Caco-2 (cell line): ENCODE measurements at regions not wholly inside any gene's neighbourhood (a gene's known extent, or its start where the extent isn't known, plus 50 kb on each side); places are given as distances from the start of the nearest gene placed in this dataset.

Experiments used
- BruUV-seq: library from RNA; stranded (reverse); fragments of 400-500 nt; replicated peaks from 2 replicates; lab custom pipeline; 2021; lab: Mats Ljungman, UMichigan
- CTCF ChIA-PET: fragments of 300-600 bp; sonication (Branson Sonifier 250); formaldehyde crosslinking; loops from one replicate; lab custom pipeline; 2022; ENCODE audit warnings: antibody characterized with exemption; lab: Charles Lee
- POLR2A ChIA-PET: fragments of 300-600 bp; sonication (Branson Sonifier 250); formaldehyde crosslinking; loops from one replicate; lab custom pipeline; 2022; ENCODE audit warnings: antibody characterized with exemption; lab: Charles Lee
- DNase-seq, 2 experiments: peaks; one replicate each; pipeline versions ENCODE4 v3.0.0 to v3.0.0-alpha.2; 2020 to 2022
- H3K27me3 ChIP-seq: replicated peaks from 2 replicates; pipeline ENCODE4 v1.6.0; 2011; ENCODE audit warnings: low read length; ENCODE audit not compliant: control insufficient read depth, insufficient read depth
- H3K36me3 ChIP-seq: 2 replicates; pipeline ENCODE4 v1.5.1; 2011; ENCODE audit warnings: low read length; ENCODE audit not compliant: control insufficient read depth, insufficient read depth
- H3K4me1 ChIP-seq: fragments of 250-450 bp; sonication (Bioruptor Pico); 2 replicates; pipeline ENCODE4 v1.5.1; 2020; ENCODE audit warnings: mild to moderate bottlenecking
- H3K4me3 ChIP-seq: 2 replicates; pipeline ENCODE4 v1.5.1; 2011; ENCODE audit warnings: low read depth, mild to moderate bottlenecking, control low read depth, low read length
- H3K9me3 ChIP-seq: fragments of 250-450 bp; sonication (Bioruptor Pico); 2 replicates; pipeline ENCODE4 v1.5.1; 2020; ENCODE audit warnings: mild to moderate bottlenecking, moderate library complexity
- H3K27ac Mint-ChIP-seq: one replicate; pipeline ENCODE4 v1.8.0; 2022; ENCODE audit warnings: mixed read lengths; ENCODE audit not compliant: unreplicated experiment
- H3K27me3 Mint-ChIP-seq: one replicate; pipeline ENCODE4 v1.8.0; 2022; ENCODE audit warnings: mixed read lengths; ENCODE audit not compliant: insufficient read depth, unreplicated experiment
- H3K36me3 Mint-ChIP-seq: one replicate; pipeline ENCODE4 v1.8.0; 2022; ENCODE audit warnings: mild to moderate bottlenecking, mixed read lengths; ENCODE audit not compliant: insufficient read depth, unreplicated experiment
- H3K4me1 Mint-ChIP-seq: one replicate; pipeline ENCODE4 v1.8.0; 2022; ENCODE audit warnings: low read depth, mixed read lengths; ENCODE audit not compliant: unreplicated experiment
- H3K4me3 Mint-ChIP-seq: one replicate; pipeline ENCODE4 v1.8.0; 2022; ENCODE audit warnings: mild to moderate bottlenecking, moderate library complexity, mixed read lengths; ENCODE audit not compliant: unreplicated experiment
- H3K9me3 Mint-ChIP-seq: one replicate; pipeline ENCODE4 v1.8.0; 2022; ENCODE audit warnings: mixed read lengths; ENCODE audit not compliant: unreplicated experiment
- CTCF ChIP-seq, 2 experiments: fragments of 200-600 bp in 1 of 2; IDR thresholded peaks; 1 replicate in 1 of 2; 2 replicates in 1 of 2; pipeline versions ENCODE4 v1.5.1 to v1.8.0; 2011 to 2022; ENCODE audit warnings: antibody characterized with exemption in 1 of 2, control low read depth in 1 of 2, inconsistent platforms in 1 of 2, low read depth in 1 of 2, low read length in 1 of 2, mild to moderate bottlenecking in 1 of 2, moderate library complexity in 1 of 2; ENCODE audit not compliant: insufficient read depth in 1 of 2, severe bottlenecking in 1 of 2, unreplicated experiment in 1 of 2
- intact Hi-C: fragments of 100-400 bp; cut with micrococcal nuclease; formaldehyde crosslinking; loops from one replicate; pipeline ENCODE4 v1.10.0; 2022; ENCODE audit not compliant: unreplicated experiment

- Mint-ChIP-seq H3K4me3 (no peak overlapping the region), H3K27me3 (no peaks in the 10 kb centered on the region), H3K27ac (no peak overlapping the region), H3K4me1 (no peaks in the 10 kb centered on the region), H3K9me3 (no peaks in the 10 kb centered on the region), H3K36me3 (no peaks in the 10 kb centered on the region)
- H3K36me3 ChIP-seq, result no peaks in the 10 kb centered on the region
- H3K4me1 ChIP-seq, result no peaks in the 10 kb centered on the region
- POLR2A ChIA-PET, result no interaction called here
- BruUV-seq, result no TSS peak
- TF ChIP-seq CTCF (IDR thresholded peaks at IDR 0.05; ENCODE audit: insufficient read depth in 1 of 2, low read depth in 1 of 2, low read length in 1 of 2, severe bottlenecking in 1 of 2, unreplicated experiment in 1 of 2), result no peak
- intact Hi-C loops, result no loop called here
- no peak for DNase-seq
- H3K4me3 ChIP-seq, result no peak overlapping the region
- no peaks in the 10 kb centered on the region for H3K27me3 ChIP-seq
- CTCF ChIA-PET, result no interaction called here
- H3K9me3 ChIP-seq, result no peaks in the 10 kb centered on the region
Observed at GRCh38 chr3:17995769-17996168, 253.3 kb upstream of the TBC1D5 start.

- Mint-ChIP-seq H3K4me1 (no peaks in the 10 kb centered on the region), H3K36me3 (no peaks in the 10 kb centered on the region), H3K27me3 (no peaks in the 10 kb centered on the region), H3K4me3 (no peak overlapping the region), H3K9me3 (no peaks in the 10 kb centered on the region), H3K27ac (no peak overlapping the region)
- no peaks in the 10 kb centered on the region for H3K27me3 ChIP-seq
- CTCF ChIA-PET, result no interaction called here
- BruUV-seq, result no TSS peak
- no peaks in the 10 kb centered on the region for H3K9me3 ChIP-seq
- H3K4me1 ChIP-seq, result no peaks in the 10 kb centered on the region
- POLR2A ChIA-PET, result no interaction called here
- no peaks in the 10 kb centered on the region for H3K36me3 ChIP-seq
- no peak for DNase-seq
- H3K4me3 ChIP-seq, result no peak overlapping the region
- no peak for TF ChIP-seq CTCF (IDR thresholded peaks at IDR 0.05; ENCODE audit: insufficient read depth in 1 of 2, low read depth in 1 of 2, low read length in 1 of 2, severe bottlenecking in 1 of 2, unreplicated experiment in 1 of 2)
- intact Hi-C loops, result no loop called here
Observed at GRCh38 chr3:17994167-17994566, 251.7 kb upstream of the TBC1D5 start.

- no peak overlapping the region for H3K27ac Mint-ChIP-seq
- Histone ChIP-seq H3K36me3 (no peaks in the 10 kb centered on the region), H3K4me3 (no peak overlapping the region), H3K27me3 (no peaks in the 10 kb centered on the region), H3K4me1 (0 out of 2 replicates have a peak, but pooled peaks cover 6% of the 10 kb centered on the region), H3K9me3 (no peaks in the 10 kb centered on the region)
- H3K9me3 Mint-ChIP-seq, result no peaks in the 10 kb centered on the region
- no peak for DNase-seq
- H3K36me3 Mint-ChIP-seq, result no peaks in the 10 kb centered on the region
- TF ChIP-seq CTCF (IDR thresholded peaks at IDR 0.05; ENCODE audit: insufficient read depth in 1 of 2, low read depth in 1 of 2, low read length in 1 of 2, severe bottlenecking in 1 of 2, unreplicated experiment in 1 of 2), result no peak
- intact Hi-C loops, result no loop called here
- no peaks in the 10 kb centered on the region for H3K27me3 Mint-ChIP-seq
- POLR2A ChIA-PET, result no interaction called here
- BruUV-seq, result no TSS peak
- H3K4me1 Mint-ChIP-seq, result no peaks in the 10 kb centered on the region
- no peak overlapping the region for H3K4me3 Mint-ChIP-seq
- CTCF ChIA-PET, result interaction anchor here (1.0 kb wide), 1 partner anchor 96 kb away, joined by 3 read pairs; no protein-coding TSS in a partner anchor
Observed at GRCh38 chr3:17990390-17990789, 248.0 kb upstream of the TBC1D5 start.
